ES-I3 (cell line): ENCODE measurements at regions not wholly inside any gene's neighbourhood (a gene's known extent, or its start where the extent isn't known, plus 50 kb on each side); places are given as distances from the start of the nearest gene placed in this dataset.

Experiments used
- H3K36me3 ChIP-seq: 2 replicates; pipeline ENCODE4 v1.6.1; 2013; ENCODE audit warnings: mild to moderate bottlenecking, low read length, control low read depth, moderate library complexity; ENCODE audit not compliant: insufficient read depth
- H3K4me1 ChIP-seq: 2 replicates; pipeline ENCODE4 v1.6.1; 2013; ENCODE audit warnings: mild to moderate bottlenecking, control low read depth, low read length; ENCODE audit not compliant: insufficient read depth
- H3K9ac ChIP-seq: 2 replicates; pipeline ENCODE4 v1.6.1; 2013; ENCODE audit warnings: low read depth, mild to moderate bottlenecking, low read length, moderate library complexity
- H3K9me3 ChIP-seq: 2 replicates; pipeline ENCODE4 v1.6.1; 2013; ENCODE audit warnings: mild to moderate bottlenecking, low read length, moderate library complexity; ENCODE audit not compliant: control insufficient read depth, insufficient read depth

DNA sequence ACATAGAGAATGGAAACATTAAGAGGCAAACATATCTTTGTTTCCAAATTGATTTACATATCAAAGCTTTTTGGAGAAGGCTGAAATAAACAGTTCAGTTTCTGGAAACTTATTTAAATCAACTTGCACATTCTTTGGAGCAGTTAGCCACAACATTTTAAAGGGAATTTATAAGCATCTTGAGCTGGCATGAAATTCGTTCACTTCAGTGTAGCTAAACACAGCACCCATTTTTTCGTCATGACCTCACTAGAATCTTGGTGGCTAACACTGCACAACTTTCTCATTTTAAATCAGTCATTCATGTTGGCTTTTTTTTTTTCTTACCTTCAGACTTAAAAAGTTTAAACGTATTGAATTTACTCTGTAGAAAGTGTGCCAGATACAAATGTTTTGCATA, 1139.9 kb upstream of the FLRT2 start:
- H3K36me3 ChIP-seq, result no peaks in the 10 kb centered on the region
- no peak overlapping the region for H3K9ac ChIP-seq
- H3K4me1 ChIP-seq, result no peaks in the 10 kb centered on the region
- H3K9me3 ChIP-seq, result no peaks in the 10 kb centered on the region

DNA sequence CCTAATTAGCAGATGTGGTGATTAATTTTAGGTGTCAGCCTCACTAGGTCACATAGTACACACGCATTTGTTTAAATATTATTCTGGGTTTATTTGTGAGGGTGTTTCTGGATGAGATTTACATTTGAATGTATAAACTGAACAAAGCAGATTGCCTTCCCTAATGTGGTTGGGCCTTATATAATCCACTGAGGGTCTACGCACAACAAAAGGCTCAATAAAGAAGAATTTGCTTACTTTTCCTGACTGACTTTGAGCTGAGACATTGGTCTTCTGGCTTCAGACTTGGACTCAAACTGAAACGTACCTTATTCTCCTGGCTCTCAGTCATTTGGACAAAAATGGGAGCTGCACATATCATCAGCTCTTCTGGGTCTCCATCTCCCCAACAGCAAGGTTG, 1132.3 kb upstream of the FLRT2 start:
- Histone ChIP-seq H3K36me3 (no peaks in the 10 kb centered on the region), H3K9ac (no peak overlapping the region), H3K9me3 (no peaks in the 10 kb centered on the region), H3K4me1 (no peaks in the 10 kb centered on the region)

DNA sequence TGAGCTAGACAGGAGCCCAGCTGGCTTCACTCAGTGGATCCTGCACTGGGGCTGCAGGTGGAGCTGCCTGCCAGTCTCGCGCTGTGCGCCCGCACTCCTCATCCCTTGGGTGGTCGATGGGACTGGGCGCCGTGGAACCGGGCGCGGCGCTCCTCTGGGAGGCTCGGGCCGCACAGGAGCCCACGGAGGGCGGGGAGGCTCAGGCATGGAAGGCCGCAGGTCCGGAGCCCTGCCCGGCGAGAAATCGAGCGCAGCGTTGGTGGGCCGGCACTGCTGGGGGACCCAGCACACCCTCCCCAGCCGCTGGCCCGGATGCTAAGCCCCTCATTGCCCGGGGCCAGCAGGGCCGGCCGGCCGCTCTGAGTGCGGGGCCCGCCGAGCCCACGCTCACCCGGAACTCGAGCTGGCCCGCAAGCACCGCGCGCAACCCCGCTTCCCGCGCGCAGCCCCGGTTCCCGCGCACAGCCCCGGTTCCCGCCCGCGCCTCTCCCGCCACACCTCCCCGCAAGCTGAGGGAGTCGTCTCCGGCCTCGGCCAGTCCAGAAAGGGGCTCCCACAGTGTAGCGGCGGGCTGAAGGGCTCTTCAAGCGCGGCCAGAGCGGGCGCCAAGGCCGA, 1130.5 kb upstream of the FLRT2 start:
- Histone ChIP-seq H3K9ac (no peak overlapping the region), H3K36me3 (no peaks in the 10 kb centered on the region), H3K4me1 (no peaks in the 10 kb centered on the region), H3K9me3 (no peaks in the 10 kb centered on the region)

DNA sequence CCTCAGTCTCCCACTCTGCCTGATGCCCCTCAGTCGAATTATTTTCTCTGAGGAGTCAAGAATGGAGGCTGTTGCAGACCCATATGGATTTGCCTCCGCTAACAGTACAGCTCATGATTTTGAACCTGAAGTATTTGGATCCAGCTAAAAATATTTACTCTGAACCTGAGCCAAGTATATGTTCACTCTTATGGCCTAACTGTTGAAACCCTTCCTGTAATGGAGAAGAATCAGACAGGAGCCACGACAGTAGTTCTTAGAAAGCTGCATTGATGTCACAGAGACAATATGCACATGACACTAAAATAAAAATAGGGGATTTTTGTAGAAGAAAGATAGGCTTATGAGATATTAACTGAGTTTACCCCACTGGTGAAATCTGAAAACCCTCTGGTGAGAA, 1128.3 kb upstream of the FLRT2 start:
- H3K36me3 ChIP-seq, result no peaks in the 10 kb centered on the region
- H3K9ac ChIP-seq, result no peak overlapping the region
- H3K4me1 ChIP-seq, result no peaks in the 10 kb centered on the region
- no peaks in the 10 kb centered on the region for H3K9me3 ChIP-seq

DNA sequence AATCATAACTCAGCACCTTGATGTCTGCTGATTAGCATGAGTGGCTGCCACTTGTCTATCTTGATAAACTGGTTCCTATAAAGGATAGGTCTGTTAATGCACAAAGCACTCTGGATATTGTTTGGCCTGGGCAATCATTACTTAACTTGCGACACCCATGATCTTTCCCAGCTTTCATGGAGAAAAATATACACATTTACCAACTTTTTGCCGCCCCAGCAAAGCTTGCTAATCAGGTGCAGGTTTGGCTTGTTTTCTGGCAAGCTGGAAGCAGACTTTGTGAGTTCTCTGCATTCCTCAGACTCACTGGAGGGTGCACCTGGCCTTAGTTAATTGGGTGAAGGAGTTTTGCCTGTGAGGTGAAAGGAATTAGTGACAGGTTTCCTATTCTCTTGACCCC, 1126.4 kb upstream of the FLRT2 start:
- Histone ChIP-seq H3K9ac (no peak overlapping the region), H3K4me1 (no peaks in the 10 kb centered on the region), H3K9me3 (no peaks in the 10 kb centered on the region), H3K36me3 (no peaks in the 10 kb centered on the region)

DNA sequence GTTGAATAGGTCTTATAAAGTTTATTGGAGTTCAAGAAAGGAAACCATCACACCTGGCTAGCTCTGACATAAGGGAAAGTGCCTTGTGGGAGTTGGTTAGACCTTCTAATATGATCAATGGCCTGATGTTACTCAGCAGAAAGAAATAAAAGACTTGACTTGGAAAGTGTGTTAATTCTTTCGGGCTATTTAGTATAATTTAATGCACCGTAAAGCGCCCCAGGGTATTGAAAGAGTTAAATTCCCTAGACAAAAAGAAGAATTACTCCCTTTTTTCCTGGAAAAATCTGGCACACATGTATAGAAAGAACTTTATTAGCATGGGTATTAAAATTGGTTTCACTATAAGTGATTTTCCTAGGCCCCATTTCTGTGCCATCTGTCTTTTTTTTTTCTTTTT, 1125.7 kb upstream of the FLRT2 start:
- Histone ChIP-seq H3K9ac (no peak overlapping the region), H3K9me3 (no peaks in the 10 kb centered on the region), H3K36me3 (no peaks in the 10 kb centered on the region), H3K4me1 (no peaks in the 10 kb centered on the region)

DNA sequence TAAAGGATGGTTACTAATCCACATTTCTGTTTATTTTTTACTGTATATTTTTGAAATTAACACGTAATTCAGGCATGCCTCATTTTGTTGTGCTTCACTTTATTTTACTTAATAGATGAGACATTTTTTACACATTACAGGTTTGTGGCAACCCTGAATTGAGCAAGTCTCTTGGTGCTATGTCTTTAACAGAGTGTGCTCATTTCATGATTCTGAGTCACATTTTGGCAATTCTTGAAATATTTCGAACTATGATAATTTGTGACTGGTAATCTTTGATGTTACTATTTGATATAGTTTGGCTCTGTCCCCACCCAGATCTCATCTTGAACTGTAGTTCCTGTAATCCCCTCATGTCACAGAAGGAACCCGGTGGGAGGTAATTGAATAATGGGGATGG, 1120.5 kb upstream of the FLRT2 start:
- Histone ChIP-seq H3K9ac (no peak overlapping the region), H3K4me1 (no peaks in the 10 kb centered on the region), H3K36me3 (no peaks in the 10 kb centered on the region), H3K9me3 (no peaks in the 10 kb centered on the region)

DNA sequence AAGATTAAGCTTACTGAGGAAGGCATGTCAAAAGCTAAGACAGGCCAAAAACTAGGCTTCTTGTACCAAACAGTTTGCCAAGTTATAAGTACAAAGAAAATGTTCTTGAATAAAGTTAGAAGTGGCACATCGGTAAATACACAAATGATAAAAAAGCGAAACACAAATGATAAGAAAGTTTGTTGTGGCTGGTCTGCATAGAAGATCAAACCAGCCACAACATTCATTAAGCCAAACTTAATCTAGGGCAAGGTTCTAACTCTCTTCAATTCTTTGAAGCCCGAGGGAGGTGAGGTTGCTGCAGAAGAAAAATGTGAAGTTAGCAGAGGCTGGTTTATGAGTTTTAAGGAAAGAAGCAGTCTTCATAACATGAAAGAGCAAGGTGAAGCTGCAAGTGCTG, 1119.6 kb upstream of the FLRT2 start:
- Histone ChIP-seq H3K9ac (no peak overlapping the region), H3K36me3 (no peaks in the 10 kb centered on the region), H3K4me1 (no peaks in the 10 kb centered on the region), H3K9me3 (no peaks in the 10 kb centered on the region)

DNA sequence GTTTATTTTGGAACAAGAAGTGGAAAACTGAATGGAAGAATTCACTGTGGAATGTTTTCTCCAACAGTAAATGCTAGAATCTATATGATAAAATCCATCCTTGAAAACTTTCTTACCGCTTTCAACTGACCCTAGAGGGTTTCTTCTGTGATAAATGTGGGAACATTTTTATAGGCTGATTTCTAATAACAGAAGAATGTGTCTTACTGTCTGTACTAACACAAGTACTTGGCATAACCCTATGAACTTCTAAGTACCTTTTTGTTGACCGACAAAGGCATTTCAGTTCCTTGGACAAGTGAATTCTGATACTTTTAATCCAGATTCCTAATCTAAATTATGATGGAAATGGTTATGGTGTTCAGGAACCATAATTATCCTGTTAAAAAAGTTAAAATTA, 1109.7 kb upstream of the FLRT2 start:
- Histone ChIP-seq H3K9me3 (no peaks in the 10 kb centered on the region), H3K4me1 (no peaks in the 10 kb centered on the region), H3K9ac (no peak overlapping the region), H3K36me3 (no peaks in the 10 kb centered on the region)

DNA sequence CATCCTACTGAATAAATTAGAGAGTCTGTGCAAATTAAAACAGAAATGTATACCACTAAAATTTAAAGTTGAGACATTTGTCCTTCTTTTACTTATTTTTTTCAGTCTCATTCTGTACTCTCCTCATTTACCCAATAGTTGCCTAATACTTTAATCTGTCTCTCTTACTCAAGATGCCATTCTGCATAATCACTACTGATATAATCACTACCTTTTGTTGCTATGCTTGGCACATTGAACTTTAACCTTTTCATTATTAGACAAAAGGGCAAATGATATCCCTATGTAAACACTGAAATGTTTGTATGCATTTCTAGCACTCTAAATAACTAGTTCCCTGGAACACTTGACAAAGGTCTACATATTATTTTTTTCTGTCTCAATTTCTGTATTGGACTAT, 1108.3 kb upstream of the FLRT2 start:
- no peaks in the 10 kb centered on the region for H3K36me3 ChIP-seq
- no peaks in the 10 kb centered on the region for H3K4me1 ChIP-seq
- H3K9me3 ChIP-seq, result no peaks in the 10 kb centered on the region
- no peak overlapping the region for H3K9ac ChIP-seq

DNA sequence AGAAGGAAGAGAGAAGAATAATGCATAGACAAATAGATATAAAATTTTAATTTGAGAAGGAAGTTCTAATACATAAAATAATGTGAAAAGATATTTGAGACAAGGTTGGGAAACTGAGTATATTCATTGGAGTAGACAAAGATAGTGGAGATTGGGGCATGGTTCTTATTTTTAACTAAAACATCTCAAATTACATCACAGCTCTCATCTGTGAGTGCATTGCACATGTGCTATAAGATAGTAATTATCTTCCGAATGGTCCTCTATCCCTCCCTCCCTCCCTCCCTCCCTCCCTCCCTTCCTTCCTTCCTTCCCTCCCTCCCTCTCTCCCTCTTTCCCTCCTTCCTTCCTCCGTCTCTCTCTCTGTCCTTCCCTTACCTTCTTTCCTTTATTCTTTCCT, 1104.0 kb upstream of the FLRT2 start:
- no peak overlapping the region for H3K9ac ChIP-seq
- no peaks in the 10 kb centered on the region for H3K9me3 ChIP-seq
- H3K36me3 ChIP-seq, result no peaks in the 10 kb centered on the region
- H3K4me1 ChIP-seq, result no peaks in the 10 kb centered on the region

DNA sequence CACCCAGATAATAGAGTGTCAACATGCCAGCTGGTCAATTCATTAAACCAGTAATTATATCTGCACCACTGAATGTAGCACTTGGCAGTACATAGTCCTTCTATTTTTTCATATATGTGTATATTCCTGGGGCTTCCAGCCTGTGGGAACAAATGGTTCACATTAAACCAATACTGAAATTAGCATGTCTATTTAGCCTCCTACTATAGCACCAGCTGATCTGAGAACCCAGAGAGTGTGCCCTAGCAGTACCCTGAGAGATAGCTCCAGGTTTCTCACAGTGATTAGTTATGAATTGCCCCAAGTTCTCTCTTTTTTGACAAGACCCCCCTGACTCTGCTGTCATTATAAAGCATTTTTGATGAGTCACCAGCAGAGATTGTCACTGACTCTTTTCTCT, 1097.3 kb upstream of the FLRT2 start:
- no peaks in the 10 kb centered on the region for H3K9me3 ChIP-seq
- no peaks in the 10 kb centered on the region for H3K36me3 ChIP-seq
- no peak overlapping the region for H3K9ac ChIP-seq
- H3K4me1 ChIP-seq, result peaks cover 17% of the 10 kb centered on the region; the same call in 1 of the 2 replicates

DNA sequence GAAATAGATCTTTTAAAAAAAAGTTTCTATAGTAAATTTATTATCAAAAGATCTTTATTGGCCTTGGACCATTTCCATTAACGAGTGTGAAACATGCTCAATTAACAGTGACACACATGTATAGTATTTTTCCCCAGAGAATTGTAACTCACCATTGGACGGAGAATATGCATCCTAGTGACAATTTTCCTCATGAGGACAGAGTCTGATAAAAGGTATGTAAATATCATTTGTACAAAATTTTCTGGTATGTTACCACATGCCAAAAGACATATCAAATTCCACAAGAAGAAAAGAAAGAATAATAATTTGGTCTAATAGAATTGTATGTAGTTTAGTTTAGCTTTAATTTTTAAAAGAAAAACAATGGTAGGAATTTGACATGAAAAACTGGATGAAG, 1096.0 kb upstream of the FLRT2 start:
- no peaks in the 10 kb centered on the region for H3K9me3 ChIP-seq
- H3K4me1 ChIP-seq, result peaks cover 17% of the 10 kb centered on the region; the same call in 1 of the 2 replicates
- H3K9ac ChIP-seq, result no peak overlapping the region
- H3K36me3 ChIP-seq, result no peaks in the 10 kb centered on the region

DNA sequence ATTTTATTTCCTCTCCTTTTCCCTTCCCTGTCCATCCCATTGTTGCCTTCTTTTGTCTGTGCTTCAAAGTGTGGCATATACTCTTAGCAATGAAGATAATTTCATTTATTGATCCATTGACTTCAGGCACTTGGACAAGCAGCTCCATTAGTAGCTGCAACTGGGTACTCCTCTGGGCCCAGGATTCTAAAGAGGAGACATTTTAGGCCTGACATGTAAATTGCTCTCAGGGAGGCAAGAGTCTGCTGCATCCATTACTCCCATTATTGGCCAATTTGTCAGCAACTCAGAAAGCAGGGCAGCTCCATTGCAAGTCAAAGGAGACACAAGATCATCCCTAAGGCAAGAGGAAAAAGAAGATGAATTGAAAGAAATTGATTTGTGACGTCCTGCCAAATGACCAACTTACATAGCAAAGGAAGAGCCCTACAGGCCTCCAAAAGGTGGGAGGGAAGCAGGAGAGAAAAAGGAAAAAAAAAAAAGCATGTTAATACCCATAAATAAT, 1094.1 kb upstream of the FLRT2 start:
- no peaks in the 10 kb centered on the region for H3K36me3 ChIP-seq
- H3K9ac ChIP-seq, result no peak overlapping the region
- no peaks in the 10 kb centered on the region; the same call in 1 of the 2 replicates for H3K9me3 ChIP-seq
- peaks cover 17% of the 10 kb centered on the region; the same call in 1 of the 2 replicates for H3K4me1 ChIP-seq

DNA sequence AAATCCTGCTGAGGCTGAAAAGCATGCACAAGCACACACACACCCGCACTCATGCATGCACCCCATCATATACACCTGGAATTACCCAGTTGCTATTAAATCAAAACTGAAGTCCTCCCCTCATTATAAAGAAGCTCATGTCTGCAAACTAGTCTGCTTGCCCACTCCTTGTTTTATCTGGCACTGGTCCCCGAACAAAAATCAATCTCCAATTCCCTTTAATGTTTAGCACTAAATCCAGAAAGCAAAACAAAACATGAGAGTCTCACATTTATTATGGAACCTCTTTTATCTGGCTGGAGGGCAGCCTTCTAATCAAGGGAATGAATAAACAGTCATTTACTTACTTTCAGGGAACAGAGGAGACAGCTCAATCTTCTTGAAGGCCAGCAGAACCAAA, 1093.4 kb upstream of the FLRT2 start:
- peaks cover 17% of the 10 kb centered on the region; the same call in 1 of the 2 replicates for H3K4me1 ChIP-seq
- H3K9me3 ChIP-seq, result no peaks in the 10 kb centered on the region; the same call in 1 of the 2 replicates
- H3K36me3 ChIP-seq, result no peaks in the 10 kb centered on the region
- no peak overlapping the region for H3K9ac ChIP-seq
